Osteocyte (in vitro differentiated cells): ENCODE measurements at regions not wholly inside any gene's neighbourhood (a gene's known extent, or its start where the extent isn't known, plus 50 kb on each side); places are given as distances from the start of the nearest gene placed in this dataset.
A peak's percentile ranks its signal among the peaks of the same experiment; 100 is the strongest.

Experiments
- DNase-seq: peaks from one replicate; pipeline ENCODE4 v3.0.0; 2021; ENCODE audit warnings: mixed read lengths; ENCODE audit not compliant: unreplicated experiment; ENCODE audit errors: extremely low spot score
- H3K27ac Mint-ChIP-seq: one replicate; pipeline ENCODE4 v1.8.0; 2021; ENCODE audit warnings: mild to moderate bottlenecking, mixed read lengths; ENCODE audit not compliant: unreplicated experiment
- H3K27me3 Mint-ChIP-seq: one replicate; pipeline ENCODE4 v1.8.0; 2021; ENCODE audit warnings: mixed read lengths; ENCODE audit not compliant: unreplicated experiment
- H3K36me3 Mint-ChIP-seq: one replicate; pipeline ENCODE4 v1.8.0; 2021; ENCODE audit warnings: mixed read lengths; ENCODE audit not compliant: unreplicated experiment
- H3K4me1 Mint-ChIP-seq: one replicate; pipeline ENCODE4 v1.8.0; 2021; ENCODE audit warnings: mixed read lengths; ENCODE audit not compliant: unreplicated experiment
- H3K4me3 Mint-ChIP-seq: one replicate; pipeline ENCODE4 v1.8.0; 2021; ENCODE audit warnings: mild to moderate bottlenecking, moderate library complexity, mixed read lengths; ENCODE audit not compliant: unreplicated experiment
- H3K9me3 Mint-ChIP-seq: one replicate; pipeline ENCODE4 v1.8.0; 2021; ENCODE audit warnings: mixed read lengths; ENCODE audit not compliant: unreplicated experiment
- TF ChIP-seq, protein P1 (sequence below): fragments of 200-600 bp; sonication (generic); IDR thresholded peaks from 2 replicates; pipeline ENCODE4 v1.5.0; 2021; ENCODE audit warnings: antibody characterized with exemption, mild to moderate bottlenecking, moderate library complexity

- Mint-ChIP-seq H3K36me3 (no peaks in the 10 kb centered on the region), H3K9me3 (no peaks in the 10 kb centered on the region), H3K4me1 (peaks cover 9% of the 10 kb centered on the region), H3K27ac (no peak overlapping the region), H3K4me3 (no peak overlapping the region), H3K27me3 (peaks cover 2% of the 10 kb centered on the region)
- TF ChIP-seq, protein P1, sequence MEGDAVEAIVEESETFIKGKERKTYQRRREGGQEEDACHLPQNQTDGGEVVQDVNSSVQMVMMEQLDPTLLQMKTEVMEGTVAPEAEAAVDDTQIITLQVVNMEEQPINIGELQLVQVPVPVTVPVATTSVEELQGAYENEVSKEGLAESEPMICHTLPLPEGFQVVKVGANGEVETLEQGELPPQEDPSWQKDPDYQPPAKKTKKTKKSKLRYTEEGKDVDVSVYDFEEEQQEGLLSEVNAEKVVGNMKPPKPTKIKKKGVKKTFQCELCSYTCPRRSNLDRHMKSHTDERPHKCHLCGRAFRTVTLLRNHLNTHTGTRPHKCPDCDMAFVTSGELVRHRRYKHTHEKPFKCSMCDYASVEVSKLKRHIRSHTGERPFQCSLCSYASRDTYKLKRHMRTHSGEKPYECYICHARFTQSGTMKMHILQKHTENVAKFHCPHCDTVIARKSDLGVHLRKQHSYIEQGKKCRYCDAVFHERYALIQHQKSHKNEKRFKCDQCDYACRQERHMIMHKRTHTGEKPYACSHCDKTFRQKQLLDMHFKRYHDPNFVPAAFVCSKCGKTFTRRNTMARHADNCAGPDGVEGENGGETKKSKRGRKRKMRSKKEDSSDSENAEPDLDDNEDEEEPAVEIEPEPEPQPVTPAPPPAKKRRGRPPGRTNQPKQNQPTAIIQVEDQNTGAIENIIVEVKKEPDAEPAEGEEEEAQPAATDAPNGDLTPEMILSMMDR, result no peak
- DNase-seq, result no peak
Measured at GRCh38 chr6:56363796-56364430, 116.5 kb upstream of the COL21A1 start.

- Mint-ChIP-seq H3K4me1 (peaks cover 15% of the 10 kb centered on the region), H3K27ac (no peak overlapping the region), H3K27me3 (peaks cover 2% of the 10 kb centered on the region), H3K9me3 (no peaks in the 10 kb centered on the region), H3K36me3 (no peaks in the 10 kb centered on the region), H3K4me3 (no peak overlapping the region)
- no peak for DNase-seq
- TF ChIP-seq, protein P1, result no peak
Measured at GRCh38 chr6:56361812-56362211, 114.4 kb upstream of the COL21A1 start.

- Mint-ChIP-seq H3K27me3 (peaks cover 2% of the 10 kb centered on the region), H3K36me3 (no peaks in the 10 kb centered on the region), H3K4me1 (peaks cover 26% of the 10 kb centered on the region), H3K27ac (no peak overlapping the region), H3K9me3 (no peaks in the 10 kb centered on the region), H3K4me3 (no peak overlapping the region)
- DNase-seq, result no peak
- TF ChIP-seq, protein P1, result peak; percentile 86
Measured at GRCh38 chr6:56359201-56359899, 112.0 kb upstream of the COL21A1 start.

DNA sequence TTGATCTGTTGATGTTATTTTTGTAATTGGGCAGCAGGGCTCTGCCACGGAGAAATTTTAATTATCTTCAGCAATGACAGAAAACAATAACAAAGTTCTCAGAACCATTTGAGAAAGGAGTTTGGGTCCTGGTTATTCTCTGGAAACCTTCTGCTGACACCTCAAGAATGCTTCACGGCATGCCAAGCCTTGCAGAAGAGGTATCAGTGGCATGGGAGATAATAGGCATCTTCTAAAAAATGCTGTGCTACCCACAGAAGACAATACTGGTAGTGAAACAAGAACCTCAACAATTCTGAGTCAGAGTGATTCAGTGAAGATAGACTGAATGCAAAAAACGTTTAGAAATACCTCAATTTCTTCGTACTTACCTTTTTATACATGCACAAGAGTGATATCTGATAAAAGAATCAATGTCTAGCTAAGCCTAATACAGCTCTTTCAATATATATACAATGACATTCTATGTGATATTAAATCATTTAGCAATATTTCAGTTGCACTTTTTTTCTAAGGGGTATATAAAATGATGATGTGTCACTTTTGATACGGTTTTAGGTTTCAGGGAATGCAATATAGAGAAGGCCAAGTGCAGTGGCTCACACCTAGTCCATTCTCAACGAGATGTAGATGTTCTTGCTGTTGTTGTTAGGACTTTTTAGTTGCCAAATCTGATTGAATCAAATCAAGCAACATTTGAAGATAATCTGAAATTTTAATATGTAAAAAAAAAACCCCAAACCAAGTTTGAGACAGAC lies 110.4 kb upstream of the COL21A1 start:
- H3K27ac Mint-ChIP-seq, result no peak overlapping the region
- peaks cover 26% of the 10 kb centered on the region for H3K4me1 Mint-ChIP-seq
- peaks cover 13% of the 10 kb centered on the region for H3K9me3 Mint-ChIP-seq
- no peak for DNase-seq
- TF ChIP-seq, protein P1, result no peak
- peaks cover 7% of the 10 kb centered on the region for H3K36me3 Mint-ChIP-seq
- H3K4me3 Mint-ChIP-seq, result no peak overlapping the region
- H3K27me3 Mint-ChIP-seq, result peaks cover 2% of the 10 kb centered on the region

GRCh38 chr6:56356426-56356825 lies 109.0 kb upstream of the COL21A1 start:
- H3K36me3 Mint-ChIP-seq, result peaks cover 7% of the 10 kb centered on the region
- H3K27me3 Mint-ChIP-seq, result peaks cover 2% of the 10 kb centered on the region
- TF ChIP-seq, protein P1, result no peak
- H3K27ac Mint-ChIP-seq, result peak overlapping the region; percentile 43
- no peak overlapping the region for H3K4me3 Mint-ChIP-seq
- no peak for DNase-seq
- H3K4me1 Mint-ChIP-seq, result peaks cover 26% of the 10 kb centered on the region
- peaks cover 17% of the 10 kb centered on the region for H3K9me3 Mint-ChIP-seq
